ENCODE measurements at regions not wholly inside any gene's neighbourhood (a gene's known extent, or its start where the extent isn't known, plus 50 kb on each side); places are given as distances from the start of the nearest gene placed in this dataset.

DNA sequence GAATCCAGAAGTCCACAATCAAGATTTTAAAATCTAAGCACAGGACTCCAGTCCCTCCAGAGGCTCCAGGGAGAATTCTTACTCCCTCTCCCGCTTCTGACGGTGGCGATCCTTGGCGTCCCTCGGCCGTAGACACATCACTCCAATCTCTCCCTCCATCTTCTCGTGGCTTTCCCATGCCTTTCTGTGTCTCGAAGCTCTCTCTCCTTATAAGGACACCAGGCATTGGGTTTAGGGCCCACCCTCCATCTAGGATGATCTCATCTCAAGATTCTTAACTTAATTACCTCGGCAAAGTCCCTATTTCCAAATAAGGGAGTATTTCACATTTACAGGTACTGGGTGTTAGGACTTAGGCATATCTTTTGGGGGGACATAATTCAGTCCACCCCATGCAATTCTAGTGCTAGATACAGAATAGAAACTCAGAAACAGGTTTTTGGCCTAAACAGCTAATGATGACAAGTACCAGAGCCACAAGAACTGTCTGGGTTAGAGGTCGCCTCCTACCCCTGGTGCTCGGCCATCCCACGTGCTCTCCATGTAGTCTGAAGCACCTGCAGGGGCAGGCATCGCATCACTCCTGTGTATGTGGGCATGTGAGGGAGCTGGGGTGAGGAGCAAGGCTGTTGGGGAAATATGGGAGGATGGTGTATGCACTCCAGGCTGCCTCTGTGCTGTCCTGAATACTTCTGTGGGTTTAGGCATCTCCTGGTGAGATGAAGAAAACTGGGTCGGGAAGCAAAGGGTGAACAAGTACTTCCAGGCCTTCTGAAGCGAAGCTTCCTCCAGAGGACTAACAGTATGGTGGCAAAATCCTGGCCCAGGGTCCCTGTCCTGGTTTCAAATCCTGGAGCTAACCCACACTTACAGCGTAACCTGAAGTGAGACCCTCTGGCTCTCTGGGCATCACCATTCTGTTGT is 298.3 kb upstream of the ZMIZ1 start:
- Histone ChIP-seq H2AFZ (ENCODE audit: low read depth, low read length, poor library complexity, severe bottlenecking) (no peak overlapping the region), H3K4me1 (ENCODE audit: control insufficient read depth in 1 of 2, insufficient read depth in 2 of 2, low read length in 2 of 2) (no peaks in the 10 kb centered on the region), H3K79me2 (ENCODE audit: insufficient read depth, low read length) (no peaks in the 10 kb centered on the region), H3K9me2 (ENCODE audit: insufficient read depth) (no peaks in the 10 kb centered on the region), H3K4me3 (replicated peaks in 1 of 2; ENCODE audit: low read depth in 1 of 2, low read length in 2 of 2) (no peak overlapping the region), H3K9ac (ENCODE audit: low read length) (no peak overlapping the region), H3K27me3 (ENCODE audit: insufficient read depth, low read length) (no peaks in the 10 kb centered on the region), H3K27ac (ENCODE audit: low read depth, low read length) (no peak overlapping the region), H4K20me1 (ENCODE audit: insufficient read depth) (no peaks in the 10 kb centered on the region), H3K4me2 (ENCODE audit: low read length) (no peak overlapping the region), H3K36me3 (ENCODE audit: control insufficient read depth in 1 of 2, insufficient read depth in 2 of 2, low read length in 2 of 2) (no peaks in the 10 kb centered on the region), H3K9me3 (ENCODE audit: control insufficient read depth in 1 of 2, insufficient read depth in 1 of 2, low read depth in 1 of 2, low read length in 2 of 2) (no peaks in the 10 kb centered on the region)
- no peak for ATAC-seq
- RAD21 ChIA-PET (ENCODE audit: low non-redundant PET in 1 of 2, low total read pairs in 2 of 2, uncharacterized antibody in 2 of 2, unreplicated experiment in 2 of 2): no interaction called here
- intact Hi-C loops (cut with micrococcal nuclease): no loop called here
- CTCF ChIA-PET: no interaction called here
- no peak for DNase-seq (ENCODE audit: low read depth, low spot score)
- BruUV-seq (replicated peaks): no TSS peak
- POLR2A ChIA-PET: no interaction called here
- no peak for TF ChIP-seq YY1 (IDR thresholded peaks at IDR 0.05; ENCODE audit: extremely low read depth, insufficient replicate concordance, low read depth, low read length)
- TF ChIP-seq, protein P1, sequence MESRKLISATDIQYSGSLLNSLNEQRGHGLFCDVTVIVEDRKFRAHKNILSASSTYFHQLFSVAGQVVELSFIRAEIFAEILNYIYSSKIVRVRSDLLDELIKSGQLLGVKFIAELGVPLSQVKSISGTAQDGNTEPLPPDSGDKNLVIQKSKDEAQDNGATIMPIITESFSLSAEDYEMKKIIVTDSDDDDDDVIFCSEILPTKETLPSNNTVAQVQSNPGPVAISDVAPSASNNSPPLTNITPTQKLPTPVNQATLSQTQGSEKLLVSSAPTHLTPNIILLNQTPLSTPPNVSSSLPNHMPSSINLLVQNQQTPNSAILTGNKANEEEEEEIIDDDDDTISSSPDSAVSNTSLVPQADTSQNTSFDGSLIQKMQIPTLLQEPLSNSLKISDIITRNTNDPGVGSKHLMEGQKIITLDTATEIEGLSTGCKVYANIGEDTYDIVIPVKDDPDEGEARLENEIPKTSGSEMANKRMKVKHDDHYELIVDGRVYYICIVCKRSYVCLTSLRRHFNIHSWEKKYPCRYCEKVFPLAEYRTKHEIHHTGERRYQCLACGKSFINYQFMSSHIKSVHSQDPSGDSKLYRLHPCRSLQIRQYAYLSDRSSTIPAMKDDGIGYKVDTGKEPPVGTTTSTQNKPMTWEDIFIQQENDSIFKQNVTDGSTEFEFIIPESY (IDR thresholded peaks at IDR 0.05; ENCODE audit: extremely low read depth, insufficient replicate concordance, low read length): no peak
- TF ChIP-seq ELF1 (IDR thresholded peaks at IDR 0.05; ENCODE audit: borderline replicate concordance, low read depth): no peak
- TF ChIP-seq FOSL1 (IDR thresholded peaks at IDR 0.05; ENCODE audit: low read depth): no peak
- no peak for TF ChIP-seq TCF7L2 (IDR thresholded peaks at IDR 0.05; ENCODE audit: borderline replicate concordance, extremely low read depth, insufficient read depth, insufficient read length)
- no peak for TF ChIP-seq SIN3A (IDR thresholded peaks at IDR 0.05; ENCODE audit: low read depth)
- TF ChIP-seq, protein P2, sequence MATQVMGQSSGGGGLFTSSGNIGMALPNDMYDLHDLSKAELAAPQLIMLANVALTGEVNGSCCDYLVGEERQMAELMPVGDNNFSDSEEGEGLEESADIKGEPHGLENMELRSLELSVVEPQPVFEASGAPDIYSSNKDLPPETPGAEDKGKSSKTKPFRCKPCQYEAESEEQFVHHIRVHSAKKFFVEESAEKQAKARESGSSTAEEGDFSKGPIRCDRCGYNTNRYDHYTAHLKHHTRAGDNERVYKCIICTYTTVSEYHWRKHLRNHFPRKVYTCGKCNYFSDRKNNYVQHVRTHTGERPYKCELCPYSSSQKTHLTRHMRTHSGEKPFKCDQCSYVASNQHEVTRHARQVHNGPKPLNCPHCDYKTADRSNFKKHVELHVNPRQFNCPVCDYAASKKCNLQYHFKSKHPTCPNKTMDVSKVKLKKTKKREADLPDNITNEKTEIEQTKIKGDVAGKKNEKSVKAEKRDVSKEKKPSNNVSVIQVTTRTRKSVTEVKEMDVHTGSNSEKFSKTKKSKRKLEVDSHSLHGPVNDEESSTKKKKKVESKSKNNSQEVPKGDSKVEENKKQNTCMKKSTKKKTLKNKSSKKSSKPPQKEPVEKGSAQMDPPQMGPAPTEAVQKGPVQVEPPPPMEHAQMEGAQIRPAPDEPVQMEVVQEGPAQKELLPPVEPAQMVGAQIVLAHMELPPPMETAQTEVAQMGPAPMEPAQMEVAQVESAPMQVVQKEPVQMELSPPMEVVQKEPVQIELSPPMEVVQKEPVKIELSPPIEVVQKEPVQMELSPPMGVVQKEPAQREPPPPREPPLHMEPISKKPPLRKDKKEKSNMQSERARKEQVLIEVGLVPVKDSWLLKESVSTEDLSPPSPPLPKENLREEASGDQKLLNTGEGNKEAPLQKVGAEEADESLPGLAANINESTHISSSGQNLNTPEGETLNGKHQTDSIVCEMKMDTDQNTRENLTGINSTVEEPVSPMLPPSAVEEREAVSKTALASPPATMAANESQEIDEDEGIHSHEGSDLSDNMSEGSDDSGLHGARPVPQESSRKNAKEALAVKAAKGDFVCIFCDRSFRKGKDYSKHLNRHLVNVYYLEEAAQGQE (IDR thresholded peaks at IDR 0.05; ENCODE audit: low read depth): no peak

Data from HCT116 (cell line).